Right lobe of liver (tissue), 6 donors: ENCODE measurements at regions not wholly inside any gene's neighbourhood (a gene's known extent, or its start where the extent isn't known, plus 50 kb on each side); places are given as distances from the start of the nearest gene placed in this dataset.

Experiments used
- ATAC-seq, 4 donors: fragments of 200-7000 bp; cut with Tn5 transposase; one replicate each; pipeline ENCODE4 v1.9.1; 2020; ENCODE audit warnings: mild to moderate bottlenecking in 4 of 4, moderate library complexity in 4 of 4
- DNase-seq, 3 donors: peaks; one replicate each; pipeline ENCODE4 v3.0.0-alpha.2; 2020
- H3K27ac ChIP-seq, 3 donors: fragments of 200-600 bp; one replicate each; pipeline ENCODE4 v1.8.0; 2022
- H3K27me3 ChIP-seq, 2 donors: fragments of 200-600 bp; one replicate each; pipeline ENCODE4 v1.8.0; 2022
- H3K36me3 ChIP-seq, 4 donors: fragments of 200-600 bp; sonication (generic) in 1 of 4; one replicate each; pipeline versions ENCODE4 v1.5.1 to v1.8.0; 2017 to 2022; ENCODE audit warnings: control low read depth in 1 of 4
- H3K4me1 ChIP-seq, 4 donors: fragments of 200-600 bp; sonication (generic) in 1 of 4; one replicate each; pipeline versions ENCODE4 v1.5.1 to v1.8.0; 2017 to 2022; ENCODE audit warnings: control low read depth in 1 of 4
- H3K4me3 ChIP-seq, 3 donors: fragments of 200-600 bp; one replicate each; pipeline ENCODE4 v1.8.0; 2022
- H3K9me3 ChIP-seq, 4 donors: fragments of 200-600 bp; sonication (generic) in 1 of 4; one replicate each; pipeline versions ENCODE4 v1.5.1 to v1.8.0; 2017 to 2022; ENCODE audit warnings: control low read depth in 1 of 4
- CTCF ChIP-seq, 4 donors: fragments of 200-600 bp in 3 of 4; fragments of 450-650 bp in 1 of 4; IDR thresholded peaks; one replicate each; pipeline versions ENCODE4 v1.5.1 to v1.8.0; 2016 to 2022; ENCODE audit warnings: antibody characterized with exemption in 4 of 4, mild to moderate bottlenecking in 2 of 4
- POLR2A ChIP-seq: fragments of 450-650 bp; IDR thresholded peaks from one replicate; pipeline ENCODE4 v1.6.1; 2017; ENCODE audit warnings: antibody characterized with exemption, mild to moderate bottlenecking
- WGBS: methylation state at CpG from one replicate; pipeline ENCODE4 v1.1.6; 2018; ENCODE audit warnings: low coverage, low lambda C conversion rate; ENCODE audit not compliant: insufficient coverage; ENCODE audit errors: missing lambda C conversion rate; 5-methylcytosine and 5-hydroxymethylcytosine counted together
- intact Hi-C, 2 donors: fragments of 100-400 bp; cut with DNase I; formaldehyde crosslinking; loops; one replicate each; pipeline versions ENCODE4 v1.11.2 to v1.14.1; 2022
- donor health status: DM: no; HTN: yes; CAD: no.
- donor health status: DM: no; HTN: no; CAD: no.
- donor health status: DM: no; HTN: no; CAD: no.
- donor health status: DM: no; HTN: yes; CAD: no.
- donor health status: DM: no; HTN: yes; CAD: no.

GRCh38 chr21:16865632-16866031 lies 647.2 kb upstream of the CXADR start:
- no peaks in the 10 kb centered on the region for H3K4me1 ChIP-seq
- TF ChIP-seq POLR2A (no peak), CTCF (IDR thresholded peaks at IDR 0.05) (no peak)
- no peak overlapping the region for H3K4me3 ChIP-seq
- no peak for ATAC-seq
- no peaks in the 10 kb centered on the region for H3K9me3 ChIP-seq
- intact Hi-C loops = no loop called here
- H3K27me3 ChIP-seq = no peaks in the 10 kb centered on the region
- H3K36me3 ChIP-seq = no peaks in the 10 kb centered on the region
- H3K27ac ChIP-seq = no peak overlapping the region
- no peak for DNase-seq

- DNase-seq (no peak), ATAC-seq (no peak)
- TF ChIP-seq POLR2A (no peak), CTCF (IDR thresholded peaks at IDR 0.05) (no peak)
- no peaks in the 10 kb centered on the region for H3K36me3 ChIP-seq
- no peaks in the 10 kb centered on the region for H3K27me3 ChIP-seq
- no peaks in the 10 kb centered on the region for H3K4me1 ChIP-seq
- intact Hi-C loops = no loop called here
- H3K27ac ChIP-seq = no peak overlapping the region
- 83% methylated on average over 4 of the region's 4 CpGs for WGBS
- no peaks in the 10 kb centered on the region for H3K9me3 ChIP-seq
- no peak overlapping the region for H3K4me3 ChIP-seq
Observed at GRCh38 chr21:16866851-16867250, 646.0 kb upstream of the CXADR start.

- intact Hi-C loops = no loop called here
- 100% methylated on average over 1 of the region's 1 CpG for WGBS
- no peaks in the 10 kb centered on the region for H3K4me1 ChIP-seq
- no peaks in the 10 kb centered on the region for H3K27me3 ChIP-seq
- no peak for ATAC-seq
- H3K36me3 ChIP-seq = no peaks in the 10 kb centered on the region
- H3K4me3 ChIP-seq = no peak overlapping the region
- no peak overlapping the region for H3K27ac ChIP-seq
- no peaks in the 10 kb centered on the region for H3K9me3 ChIP-seq
- no peak for DNase-seq
- no peak for TF ChIP-seq POLR2A
- no peak for TF ChIP-seq CTCF (IDR thresholded peaks at IDR 0.05)
Observed at GRCh38 chr21:16870103-16870502, 642.7 kb upstream of the CXADR start.

GRCh38 chr21:16872616-16873015 lies 640.2 kb upstream of the CXADR start:
- no peak overlapping the region for H3K4me3 ChIP-seq
- no peaks in the 10 kb centered on the region for H3K36me3 ChIP-seq
- H3K4me1 ChIP-seq = no peaks in the 10 kb centered on the region
- 75% methylated on average over 1 of the region's 1 CpG for WGBS
- no peak overlapping the region for H3K27ac ChIP-seq
- ATAC-seq = no peak
- H3K9me3 ChIP-seq = no peaks in the 10 kb centered on the region
- DNase-seq = no peak
- intact Hi-C loops = no loop called here
- H3K27me3 ChIP-seq = no peaks in the 10 kb centered on the region
- no peak for TF ChIP-seq CTCF (IDR thresholded peaks at IDR 0.05)
- no peak for TF ChIP-seq POLR2A

- no peak for TF ChIP-seq POLR2A
- TF ChIP-seq CTCF (IDR thresholded peaks at IDR 0.05) = no peak
- ATAC-seq (no peak), DNase-seq (no peak)
- intact Hi-C loops = no loop called here
- H3K27ac ChIP-seq = no peak overlapping the region
- H3K36me3 ChIP-seq = no peaks in the 10 kb centered on the region
- WGBS = 72% methylated on average over 2 of the region's 2 CpGs
- H3K27me3 ChIP-seq = no peaks in the 10 kb centered on the region
- no peaks in the 10 kb centered on the region for H3K4me1 ChIP-seq
- H3K9me3 ChIP-seq = no peaks in the 10 kb centered on the region
- H3K4me3 ChIP-seq = no peak overlapping the region
Observed at GRCh38 chr21:16873176-16873575, 639.7 kb upstream of the CXADR start.
